ENCODE measurements at regions not wholly inside any gene's neighbourhood (a gene's known extent, or its start where the extent isn't known, plus 50 kb on each side); places are given as distances from the start of the nearest gene placed in this dataset.

- no peak overlapping the region for H3K4me3 ChIP-seq (ENCODE audit: low read length in 2 of 2)
- intact Hi-C loops (cut with DNase I), result no loop called here
- no peaks in the 10 kb centered on the region for H3K36me3 ChIP-seq (ENCODE audit: control insufficient read depth in 1 of 2, insufficient read depth in 2 of 2, low read length in 1 of 2)
Measured at GRCh38 chr5:170159947-170160346, 54.2 kb downstream of the FOXI1 start.

GRCh38 chr5:170161069-170161468 is 55.4 kb downstream of the FOXI1 start:
- Histone ChIP-seq H3K36me3 (ENCODE audit: control insufficient read depth in 1 of 2, insufficient read depth in 2 of 2, low read length in 1 of 2) (no peaks in the 10 kb centered on the region), H3K4me1 (ENCODE audit: control insufficient read depth in 1 of 2, insufficient read depth in 2 of 2, low read length in 2 of 2) (no peaks in the 10 kb centered on the region), H3K27ac (ENCODE audit: low read depth in 1 of 2, low read length in 2 of 2) (no peak overlapping the region), H3K9me3 (ENCODE audit: control insufficient read depth, low read length) (no peaks in the 10 kb centered on the region), H3K4me3 (ENCODE audit: low read length in 2 of 2) (no peak overlapping the region), H3K27me3 (ENCODE audit: control insufficient read depth in 1 of 2, insufficient read depth in 2 of 2, low read length in 1 of 2) (no peaks in the 10 kb centered on the region)
- ATAC-seq (ENCODE audit: low FRiP score) (no peak), DNase-seq (no peak)
- 48 to 55% methylated on average over 6 of the region's 6 CpGs for WGBS, 2 donors
- intact Hi-C loops (cut with DNase I), result no loop called here

More at GRCh38 chr5:170159947-170160346, 54.2 kb downstream of the FOXI1 start:
- Histone ChIP-seq H3K9me3 (ENCODE audit: control insufficient read depth, low read length) (no peaks in the 10 kb centered on the region), H3K27me3 (ENCODE audit: control insufficient read depth in 1 of 2, insufficient read depth in 2 of 2, low read length in 1 of 2) (no peaks in the 10 kb centered on the region), H3K27ac (ENCODE audit: low read depth in 1 of 2, low read length in 2 of 2) (no peak overlapping the region), H3K4me1 (ENCODE audit: control insufficient read depth in 1 of 2, insufficient read depth in 2 of 2, low read length in 2 of 2) (no peaks in the 10 kb centered on the region)
- ATAC-seq (ENCODE audit: low FRiP score) (no peak), DNase-seq (no peak)
- 92 to 95% methylated on average over 3 of the region's 3 CpGs for WGBS, 2 donors

- Histone ChIP-seq H3K27me3 (ENCODE audit: control insufficient read depth in 1 of 2, insufficient read depth in 2 of 2, low read length in 1 of 2) (no peaks in the 10 kb centered on the region), H3K9me3 (ENCODE audit: control insufficient read depth, low read length) (no peaks in the 10 kb centered on the region), H3K36me3 (ENCODE audit: control insufficient read depth in 1 of 2, insufficient read depth in 2 of 2, low read length in 1 of 2) (no peaks in the 10 kb centered on the region), H3K27ac (ENCODE audit: low read depth in 1 of 2, low read length in 2 of 2) (no peak overlapping the region), H3K4me3 (ENCODE audit: low read length in 2 of 2) (no peak overlapping the region), H3K4me1 (ENCODE audit: control insufficient read depth in 1 of 2, insufficient read depth in 2 of 2, low read length in 2 of 2) (no peaks in the 10 kb centered on the region)
- intact Hi-C loops (cut with DNase I), result no loop called here
- ATAC-seq (ENCODE audit: low FRiP score) (no peak), DNase-seq (no peak)
- WGBS, 2 donors, result 94 to 95% methylated on average over 3 of the region's 3 CpGs
Measured at GRCh38 chr5:170162631-170163321, 57.1 kb downstream of the FOXI1 start.

- Histone ChIP-seq H3K4me3 (ENCODE audit: low read length in 2 of 2) (no peak overlapping the region), H3K36me3 (ENCODE audit: control insufficient read depth in 1 of 2, insufficient read depth in 2 of 2, low read length in 1 of 2) (no peaks in the 10 kb centered on the region), H3K27me3 (ENCODE audit: control insufficient read depth in 1 of 2, insufficient read depth in 2 of 2, low read length in 1 of 2) (no peaks in the 10 kb centered on the region), H3K4me1 (ENCODE audit: control insufficient read depth in 1 of 2, insufficient read depth in 2 of 2, low read length in 2 of 2) (no peaks in the 10 kb centered on the region), H3K27ac (ENCODE audit: low read depth in 1 of 2, low read length in 2 of 2) (no peak overlapping the region), H3K9me3 (ENCODE audit: control insufficient read depth, low read length) (no peaks in the 10 kb centered on the region)
- DNase-seq, result no peak
- WGBS, 2 donors, result 90 to 92% methylated on average over 5 of the region's 5 CpGs
- ATAC-seq (ENCODE audit: low FRiP score), result no peak
- intact Hi-C loops (cut with DNase I), result no loop called here
Measured at GRCh38 chr5:170164087-170164486, 58.4 kb downstream of the FOXI1 start.

- intact Hi-C loops (cut with DNase I), result no loop called here
- Histone ChIP-seq H3K27ac (ENCODE audit: low read depth in 1 of 2, low read length in 2 of 2) (no peak overlapping the region), H3K27me3 (ENCODE audit: control insufficient read depth in 1 of 2, insufficient read depth in 2 of 2, low read length in 1 of 2) (no peaks in the 10 kb centered on the region), H3K4me3 (ENCODE audit: low read length in 2 of 2) (no peak overlapping the region), H3K4me1 (ENCODE audit: control insufficient read depth in 1 of 2, insufficient read depth in 2 of 2, low read length in 2 of 2) (no peaks in the 10 kb centered on the region), H3K36me3 (ENCODE audit: control insufficient read depth in 1 of 2, insufficient read depth in 2 of 2, low read length in 1 of 2) (no peaks in the 10 kb centered on the region), H3K9me3 (ENCODE audit: control insufficient read depth, low read length) (no peaks in the 10 kb centered on the region)
- WGBS, 2 donors, result 79 to 86% methylated on average over 6 of the region's 6 CpGs
- ATAC-seq (ENCODE audit: low FRiP score), result no peak
- no peak for DNase-seq
Measured at GRCh38 chr5:170164921-170165320, 59.2 kb downstream of the FOXI1 start.

GRCh38 chr5:170166101-170166500 is 60.4 kb downstream of the FOXI1 start:
- no peaks in the 10 kb centered on the region for H3K36me3 ChIP-seq (ENCODE audit: control insufficient read depth in 1 of 2, insufficient read depth in 2 of 2, low read length in 1 of 2)
- 86 to 89% methylated on average over 3 of the region's 3 CpGs for WGBS, 2 donors
- H3K27me3 ChIP-seq (ENCODE audit: control insufficient read depth in 1 of 2, insufficient read depth in 2 of 2, low read length in 1 of 2), result no peaks in the 10 kb centered on the region
- H3K4me3 ChIP-seq (ENCODE audit: low read length in 2 of 2), result no peak overlapping the region
- no peak for DNase-seq
- no peak for ATAC-seq (ENCODE audit: low FRiP score)
- no peak overlapping the region for H3K27ac ChIP-seq (ENCODE audit: low read depth in 1 of 2, low read length in 2 of 2)
- intact Hi-C loops (cut with DNase I), result no loop called here
- no peaks in the 10 kb centered on the region for H3K9me3 ChIP-seq (ENCODE audit: control insufficient read depth, low read length)
- no peaks in the 10 kb centered on the region for H3K4me1 ChIP-seq (ENCODE audit: control insufficient read depth in 1 of 2, insufficient read depth in 2 of 2, low read length in 2 of 2)

- DNase-seq (no peak), ATAC-seq (ENCODE audit: low FRiP score) (no peak)
- H3K4me3 ChIP-seq (ENCODE audit: low read length in 2 of 2), result no peak overlapping the region
- intact Hi-C loops (cut with DNase I), result no loop called here
- no peaks in the 10 kb centered on the region for H3K27me3 ChIP-seq (ENCODE audit: control insufficient read depth in 1 of 2, insufficient read depth in 2 of 2, low read length in 1 of 2)
- H3K4me1 ChIP-seq (ENCODE audit: control insufficient read depth in 1 of 2, insufficient read depth in 2 of 2, low read length in 2 of 2), result no peaks in the 10 kb centered on the region
- 52 to 62% methylated on average over 2 of the region's 2 CpGs for WGBS, 2 donors
- H3K36me3 ChIP-seq (ENCODE audit: control insufficient read depth in 1 of 2, insufficient read depth in 2 of 2, low read length in 1 of 2), result no peaks in the 10 kb centered on the region
- H3K27ac ChIP-seq (ENCODE audit: low read depth in 1 of 2, low read length in 2 of 2), result no peak overlapping the region
- no peaks in the 10 kb centered on the region for H3K9me3 ChIP-seq (ENCODE audit: control insufficient read depth, low read length)
Measured at GRCh38 chr5:170168002-170168401, 62.3 kb downstream of the FOXI1 start.

GRCh38 chr5:170168797-170169196 is 63.1 kb downstream of the FOXI1 start:
- 92 to 95% methylated on average over 3 of the region's 3 CpGs for WGBS, 2 donors
- Histone ChIP-seq H3K27ac (ENCODE audit: low read depth in 1 of 2, low read length in 2 of 2) (no peak overlapping the region), H3K4me3 (ENCODE audit: low read length in 2 of 2) (no peak overlapping the region), H3K4me1 (ENCODE audit: control insufficient read depth in 1 of 2, insufficient read depth in 2 of 2, low read length in 2 of 2) (no peaks in the 10 kb centered on the region), H3K9me3 (ENCODE audit: control insufficient read depth, low read length) (no peaks in the 10 kb centered on the region), H3K36me3 (ENCODE audit: control insufficient read depth in 1 of 2, insufficient read depth in 2 of 2, low read length in 1 of 2) (no peaks in the 10 kb centered on the region), H3K27me3 (ENCODE audit: control insufficient read depth in 1 of 2, insufficient read depth in 2 of 2, low read length in 1 of 2) (no peaks in the 10 kb centered on the region)
- ATAC-seq (ENCODE audit: low FRiP score) (no peak), DNase-seq (no peak)
- intact Hi-C loops (cut with DNase I), result no loop called here

GRCh38 chr5:170169996-170170395 is 62.8 kb upstream of the C5orf58 start:
- WGBS, 2 donors, result 84 to 88% methylated on average over 4 of the region's 4 CpGs
- intact Hi-C loops (cut with DNase I), result no loop called here

More at GRCh38 chr5:170169996-170170395, 62.8 kb upstream of the C5orf58 start:
- H3K9me3 ChIP-seq (ENCODE audit: control insufficient read depth, low read length), result no peaks in the 10 kb centered on the region
- ATAC-seq (ENCODE audit: low FRiP score) (no peak), DNase-seq (no peak)
- H3K27me3 ChIP-seq (ENCODE audit: control insufficient read depth in 1 of 2, insufficient read depth in 2 of 2, low read length in 1 of 2), result no peaks in the 10 kb centered on the region
- no peak overlapping the region for H3K4me3 ChIP-seq (ENCODE audit: low read length in 2 of 2)
- no peaks in the 10 kb centered on the region for H3K36me3 ChIP-seq (ENCODE audit: control insufficient read depth in 1 of 2, insufficient read depth in 2 of 2, low read length in 1 of 2)
- no peak overlapping the region for H3K27ac ChIP-seq (ENCODE audit: low read depth in 1 of 2, low read length in 2 of 2)
- no peaks in the 10 kb centered on the region for H3K4me1 ChIP-seq (ENCODE audit: control insufficient read depth in 1 of 2, insufficient read depth in 2 of 2, low read length in 2 of 2)
